ENCODE measurements at regions not wholly inside any gene's neighbourhood (a gene's known extent, or its start where the extent isn't known, plus 50 kb on each side); places are given as distances from the start of the nearest gene placed in this dataset.

- TF ChIP-seq CTCF (IDR thresholded peaks at IDR 0.05) (no peak), POLR2A (IDR thresholded peaks at IDR 0.05) (no peak)
Measured at GRCh38 chr9:88800329-88800682, 191.0 kb upstream of the S1PR3 start.

Data from ovary (tissue), 3 donors.